ENCODE measurements at regions not wholly inside any gene's neighbourhood (a gene's known extent, or its start where the extent isn't known, plus 50 kb on each side); places are given as distances from the start of the nearest gene placed in this dataset.

DNA sequence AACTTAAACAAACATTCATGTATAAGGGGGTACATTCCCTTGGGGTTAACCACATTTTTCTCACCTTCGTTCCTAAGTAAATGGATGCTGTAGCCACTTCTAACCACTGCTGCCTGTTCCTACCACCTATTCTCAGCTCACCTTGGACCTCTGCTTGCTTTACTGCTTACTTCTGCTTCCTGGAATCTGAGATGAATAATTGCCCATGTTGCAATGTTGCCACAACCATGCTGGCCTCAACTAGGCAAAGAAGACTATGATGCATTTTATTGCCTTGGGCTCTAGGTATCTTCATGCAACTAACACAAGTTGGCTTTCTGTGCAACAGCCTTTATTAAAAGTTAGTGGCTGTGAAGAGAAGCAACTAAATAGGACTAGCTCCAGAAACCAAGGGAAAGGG lies 106.3 kb upstream of the TCF4 start:
- TF ChIP-seq, protein P1, sequence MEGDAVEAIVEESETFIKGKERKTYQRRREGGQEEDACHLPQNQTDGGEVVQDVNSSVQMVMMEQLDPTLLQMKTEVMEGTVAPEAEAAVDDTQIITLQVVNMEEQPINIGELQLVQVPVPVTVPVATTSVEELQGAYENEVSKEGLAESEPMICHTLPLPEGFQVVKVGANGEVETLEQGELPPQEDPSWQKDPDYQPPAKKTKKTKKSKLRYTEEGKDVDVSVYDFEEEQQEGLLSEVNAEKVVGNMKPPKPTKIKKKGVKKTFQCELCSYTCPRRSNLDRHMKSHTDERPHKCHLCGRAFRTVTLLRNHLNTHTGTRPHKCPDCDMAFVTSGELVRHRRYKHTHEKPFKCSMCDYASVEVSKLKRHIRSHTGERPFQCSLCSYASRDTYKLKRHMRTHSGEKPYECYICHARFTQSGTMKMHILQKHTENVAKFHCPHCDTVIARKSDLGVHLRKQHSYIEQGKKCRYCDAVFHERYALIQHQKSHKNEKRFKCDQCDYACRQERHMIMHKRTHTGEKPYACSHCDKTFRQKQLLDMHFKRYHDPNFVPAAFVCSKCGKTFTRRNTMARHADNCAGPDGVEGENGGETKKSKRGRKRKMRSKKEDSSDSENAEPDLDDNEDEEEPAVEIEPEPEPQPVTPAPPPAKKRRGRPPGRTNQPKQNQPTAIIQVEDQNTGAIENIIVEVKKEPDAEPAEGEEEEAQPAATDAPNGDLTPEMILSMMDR (IDR thresholded peaks at IDR 0.05) = no peak
- TF ChIP-seq POLR2AphosphoS5 (IDR thresholded peaks at IDR 0.05) = no peak

Data from sigmoid colon (tissue), 4 donors.